HEK293 (cell line): ENCODE measurements at regions not wholly inside any gene's neighbourhood (a gene's known extent, or its start where the extent isn't known, plus 50 kb on each side); places are given as distances from the start of the nearest gene placed in this dataset.
"Not testable (repeated sequence)": the region's sequence is repeated elsewhere in the genome, so short reads cannot be mapped to it uniquely, and the experiment has no call there.

Experiments
- CTCF ChIA-PET: fragments of 350-600 bp; formaldehyde crosslinking; extraction: SDS; loops from one replicate; lab custom pipeline; 2021; ENCODE audit warnings: antibody characterized with exemption; lab: Yijun Ruan, JAX
- POLR2A ChIA-PET: fragments of 300-600 bp; formaldehyde crosslinking; extraction: SDS; loops from one replicate; lab custom pipeline; 2020; ENCODE audit warnings: antibody characterized with exemption, inconsistent platforms; lab: Yijun Ruan, JAX
- H3K27ac ChIP-seq: fragments of 200-500 bp; sonication (Bioruptor generic); 2 replicates; pipeline ENCODE4 v1.5.1; 2014; ENCODE audit warnings: low read depth, low read length, control low read depth, inconsistent platforms; ENCODE audit errors: extremely low read depth
- H3K36me3 ChIP-seq, 2 experiments: fragments of 200-500 bp in 1 of 2; sonication (Bioruptor generic) in 1 of 2; 1 replicate in 1 of 2; 2 replicates in 1 of 2; pipeline ENCODE4 v1.5.1; 2014 to 2017; ENCODE audit warnings: inconsistent platforms in 2 of 2, low read length in 2 of 2; ENCODE audit not compliant: control insufficient read depth in 2 of 2, insufficient read depth in 1 of 2
- H3K4me1 ChIP-seq: fragments of 200-500 bp; sonication (Bioruptor generic); 2 replicates; pipeline ENCODE4 v1.5.1; 2014; ENCODE audit warnings: mild to moderate bottlenecking, low read length, inconsistent platforms; ENCODE audit not compliant: control insufficient read depth, insufficient read depth
- H3K4me3 ChIP-seq: 2 replicates; pipeline ENCODE4 v1.5.1; 2011; ENCODE audit warnings: low read depth, mild to moderate bottlenecking, control low read depth, low read length, moderate library complexity
- H3K9me3 ChIP-seq: fragments of 200-500 bp; sonication (Bioruptor generic); 2 replicates; pipeline ENCODE4 v1.5.1; 2014; ENCODE audit warnings: low read depth, low read length, inconsistent platforms; ENCODE audit not compliant: control insufficient read depth, insufficient read depth
- AEBP2 ChIP-seq: fragments of 450-650 bp; formaldehyde crosslinking; IDR thresholded peaks from 2 replicates; pipeline ENCODE4 v1.5.1; 2016; ENCODE audit warnings: missing biosample characterization, missing genetic modification characterization, borderline replicate concordance
- BCL11B ChIP-seq: fragments of 450-650 bp; formaldehyde crosslinking; IDR thresholded peaks from 2 replicates; pipeline ENCODE4 v1.5.1; 2016; ENCODE audit warnings: low read depth, missing biosample characterization, missing genetic modification characterization
- KLF9 ChIP-seq: fragments of 450-650 bp; formaldehyde crosslinking; IDR thresholded peaks from 2 replicates; pipeline ENCODE4 v1.5.1; 2016; ENCODE audit warnings: missing biosample characterization, missing genetic modification characterization, low read depth
- MYNN ChIP-seq: fragments of 450-650 bp; formaldehyde crosslinking; IDR thresholded peaks from 2 replicates; pipeline ENCODE4 v1.5.1; 2016; ENCODE audit warnings: missing biosample characterization, missing genetic modification characterization, borderline replicate concordance
- REPIN1 ChIP-seq: fragments of 450-650 bp; formaldehyde crosslinking; IDR thresholded peaks from 2 replicates; pipeline ENCODE4 v1.5.1; 2017; ENCODE audit warnings: missing biosample characterization, missing genetic modification characterization, low read depth
- SALL2 ChIP-seq: fragments of 450-650 bp; formaldehyde crosslinking; IDR thresholded peaks from 2 replicates; pipeline ENCODE4 v1.5.0; 2017; ENCODE audit warnings: missing biosample characterization, mild to moderate bottlenecking, missing genetic modification characterization, borderline replicate concordance
- SP2 ChIP-seq: fragments of 450-650 bp; formaldehyde crosslinking; IDR thresholded peaks from 2 replicates; pipeline ENCODE4 v1.5.1; 2016; ENCODE audit warnings: missing biosample characterization, missing genetic modification characterization
- ZFP41 ChIP-seq: fragments of 450-650 bp; formaldehyde crosslinking; IDR thresholded peaks from 2 replicates; pipeline ENCODE4 v1.5.1; 2016; ENCODE audit warnings: missing biosample characterization, missing genetic modification characterization, borderline replicate concordance
- ZNF112 ChIP-seq: fragments of 450-650 bp; formaldehyde crosslinking; IDR thresholded peaks from 2 replicates; pipeline ENCODE4 v1.5.0; 2017; ENCODE audit warnings: missing biosample characterization, missing genetic modification characterization
- ZNF133 ChIP-seq: fragments of 450-650 bp; formaldehyde crosslinking; IDR thresholded peaks from 2 replicates; pipeline ENCODE4 v1.5.1; 2016; ENCODE audit warnings: missing biosample characterization, missing genetic modification characterization
- ZNF18 ChIP-seq: fragments of 450-650 bp; formaldehyde crosslinking; IDR thresholded peaks from 2 replicates; pipeline ENCODE4 v1.5.1; 2016; ENCODE audit warnings: missing biosample characterization, missing genetic modification characterization
- ZNF239 ChIP-seq: fragments of 450-650 bp; formaldehyde crosslinking; IDR thresholded peaks from 2 replicates; pipeline ENCODE4 v1.5.1; 2016; ENCODE audit warnings: missing biosample characterization, missing genetic modification characterization
- ZNF473 ChIP-seq: fragments of 450-650 bp; formaldehyde crosslinking; IDR thresholded peaks from 2 replicates; pipeline ENCODE4 v1.5.1; 2017; ENCODE audit warnings: missing biosample characterization, missing genetic modification characterization
- ZNF596 ChIP-seq: fragments of 450-650 bp; IDR thresholded peaks from 2 replicates; pipeline ENCODE4 v1.5.0; 2018; ENCODE audit warnings: missing biosample characterization, mild to moderate bottlenecking, missing genetic modification characterization, moderate library complexity
- ZNF626 ChIP-seq: fragments of 450-650 bp; sonication (Bioruptor Pico); formaldehyde crosslinking; IDR thresholded peaks from 2 replicates; pipeline ENCODE4 v1.5.1; 2018; ENCODE audit warnings: missing biosample characterization, missing genetic modification characterization, inconsistent platforms
- ZNF670 ChIP-seq: fragments of 450-650 bp; formaldehyde crosslinking; IDR thresholded peaks from 2 replicates; pipeline ENCODE4 v1.5.1; 2016; ENCODE audit warnings: missing biosample characterization, missing genetic modification characterization, low read depth
- TF ChIP-seq, protein P1 (sequence below): fragments of 450-650 bp; formaldehyde crosslinking; IDR thresholded peaks from 2 replicates; pipeline ENCODE4 v1.5.1; 2016; ENCODE audit warnings: missing biosample characterization, missing genetic modification characterization

DNA sequence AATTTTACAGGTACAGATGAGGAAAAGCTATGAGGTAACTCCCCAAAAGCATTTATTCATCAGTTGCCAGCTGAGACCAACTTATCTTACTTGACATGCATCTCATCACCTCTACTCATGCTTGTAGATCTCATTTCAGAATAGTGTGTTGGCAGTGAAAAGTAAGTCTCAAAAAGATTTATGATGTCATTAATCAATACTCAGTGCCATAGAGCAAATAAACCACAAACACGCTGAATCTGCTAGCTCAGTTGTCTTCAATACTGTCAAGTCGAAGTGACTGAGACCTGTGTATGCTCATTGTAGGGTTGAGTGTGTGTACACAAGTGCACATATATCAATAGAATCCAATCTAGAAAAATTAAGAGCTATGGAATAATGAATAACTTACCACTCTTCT is 413.5 kb downstream of the CNTN3 start:
- CTCF ChIA-PET, result interaction anchor here (0.5 to 0.8 kb wide), 2 partner anchors 17 to 213 kb away, joined by 3 read pairs; no protein-coding TSS in a partner anchor

GRCh38 chr3:74178664-74179063 is 435.8 kb downstream of the CNTN3 start:
- H3K4me1 ChIP-seq, CTCF ChIA-PET, H3K27ac ChIP-seq, POLR2A ChIA-PET, H3K36me3 ChIP-seq, H3K4me3 ChIP-seq, H3K9me3 ChIP-seq: not testable (repeated sequence)

More for the DNA sequence above, 413.5 kb downstream of the CNTN3 start:
- no peaks in the 10 kb centered on the region for H3K4me1 ChIP-seq
- no peaks in the 10 kb centered on the region for H3K36me3 ChIP-seq
- no peaks in the 10 kb centered on the region for H3K9me3 ChIP-seq
- POLR2A ChIA-PET, result no interaction called here
- no peak overlapping the region for H3K27ac ChIP-seq
- TF ChIP-seq ZNF670 (no peak), ZNF473 (tag by site-specific recombination) (no peak), MYNN (tag by site-specific recombination) (no peak)
- no peak overlapping the region for H3K4me3 ChIP-seq

- POLR2A ChIA-PET, result no interaction called here
- Histone ChIP-seq H3K4me1 (no peaks in the 10 kb centered on the region), H3K9me3 (no peaks in the 10 kb centered on the region), H3K4me3 (no peak overlapping the region)
- no peak for TF ChIP-seq SALL2 (tag by site-specific recombination)
- TF ChIP-seq ZNF133 (tag by site-specific recombination), result no peak
- TF ChIP-seq AEBP2 (tag by site-specific recombination), result no peak
- no peak for TF ChIP-seq ZNF18 (tag by site-specific recombination)
- TF ChIP-seq ZNF596 (tag by site-specific recombination), result no peak
- no peak for TF ChIP-seq ZNF473 (tag by site-specific recombination)
- TF ChIP-seq REPIN1 (tag by site-specific recombination), result no peak
- TF ChIP-seq, protein P1, sequence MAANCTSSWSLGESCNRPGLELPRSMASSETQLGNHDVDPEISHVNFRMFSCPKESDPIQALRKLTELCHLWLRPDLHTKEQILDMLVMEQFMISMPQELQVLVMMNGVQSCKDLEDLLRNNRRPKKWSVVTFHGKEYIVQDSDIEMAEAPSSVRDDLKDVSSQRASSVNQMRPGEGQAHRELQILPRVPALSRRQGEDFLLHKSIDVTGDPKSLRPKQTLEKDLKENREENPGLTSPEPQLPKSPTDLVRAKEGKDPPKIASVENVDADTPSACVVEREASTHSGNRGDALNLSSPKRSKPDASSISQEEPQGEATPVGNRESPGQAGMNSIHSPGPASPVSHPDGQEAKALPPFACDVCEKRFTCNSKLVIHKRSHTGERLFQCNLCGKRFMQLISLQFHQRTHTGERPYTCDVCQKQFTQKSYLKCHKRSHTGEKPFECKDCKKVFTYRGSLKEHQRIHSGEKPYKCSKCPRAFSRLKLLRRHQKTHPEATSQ (tag by site-specific recombination), result no peak
- TF ChIP-seq SP2, result no peak
- no peak for TF ChIP-seq ZFP41 (tag by site-specific recombination)
- TF ChIP-seq KLF9, result no peak
- no peak for TF ChIP-seq ZNF112 (tag by site-specific recombination)
- TF ChIP-seq ZNF626 (tag by site-specific recombination), result no peak
- TF ChIP-seq ZNF239 (tag by site-specific recombination), result no peak
- no peak for TF ChIP-seq BCL11B (tag by site-specific recombination)
- TF ChIP-seq, all 188 proteins: peak for 0
- CTCF ChIA-PET, result no interaction called here
- H3K27ac ChIP-seq, result no peak overlapping the region
- H3K36me3 ChIP-seq, result no peaks in the 10 kb centered on the region
These were observed 441.4 kb downstream of the CNTN3 start for GRCh38 chr3:74173090-74173489.
